NCI-H1694 treated with DMSO at 0.1 percent for 48 hours (cell line): ENCODE measurements at regions not wholly inside any gene's neighbourhood (a gene's known extent, or its start where the extent isn't known, plus 50 kb on each side); places are given as distances from the start of the nearest gene placed in this dataset.
"Not testable (repeated sequence)": the region's sequence is repeated elsewhere in the genome, so short reads cannot be mapped to it uniquely, and the experiment has no call there.

Source experiments
- DNase-seq: peaks from one replicate; lab custom pipeline; 2025; lab: John Stamatoyannopoulos, UW

DNA sequence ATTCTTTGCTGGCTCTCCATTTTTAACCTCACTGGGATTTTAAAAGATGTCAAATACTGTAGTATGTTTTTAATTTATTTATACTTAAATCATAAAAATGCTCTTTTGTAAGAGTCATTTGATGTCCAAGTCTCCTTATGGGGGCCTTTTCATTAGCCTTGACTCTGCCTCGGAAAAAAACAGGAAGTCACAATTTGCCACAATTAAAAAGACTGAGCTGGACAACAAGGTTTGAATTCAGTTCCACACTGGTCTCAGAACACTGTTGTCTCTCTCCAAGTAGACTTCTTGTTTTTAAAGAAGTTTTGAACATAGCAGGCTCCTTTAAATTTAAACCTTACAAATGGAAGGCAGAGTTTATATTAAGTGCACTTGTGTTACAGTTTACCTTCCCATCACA is 444.2 kb downstream of the ACTL7B start:
- DNase-seq: no peak

DNA sequence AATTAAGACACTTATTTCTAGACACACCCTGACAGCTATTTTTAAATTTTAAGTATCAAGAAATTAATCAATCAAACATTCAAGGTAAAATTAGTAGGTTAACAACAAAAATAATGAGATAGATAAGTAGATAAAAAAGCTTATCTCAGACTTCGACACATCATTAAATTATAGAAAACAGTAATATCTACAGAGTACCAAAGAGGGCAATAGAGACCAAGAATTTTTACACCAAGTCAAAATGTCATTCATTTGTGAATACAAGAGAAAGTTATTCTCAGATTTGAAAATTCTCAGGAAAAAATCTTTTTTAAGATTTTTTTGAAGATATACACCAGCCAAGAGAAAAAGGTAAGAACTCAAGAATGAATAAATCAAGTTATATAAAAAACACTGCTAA is 445.6 kb downstream of the ACTL7B start:
- no peak for DNase-seq

DNA sequence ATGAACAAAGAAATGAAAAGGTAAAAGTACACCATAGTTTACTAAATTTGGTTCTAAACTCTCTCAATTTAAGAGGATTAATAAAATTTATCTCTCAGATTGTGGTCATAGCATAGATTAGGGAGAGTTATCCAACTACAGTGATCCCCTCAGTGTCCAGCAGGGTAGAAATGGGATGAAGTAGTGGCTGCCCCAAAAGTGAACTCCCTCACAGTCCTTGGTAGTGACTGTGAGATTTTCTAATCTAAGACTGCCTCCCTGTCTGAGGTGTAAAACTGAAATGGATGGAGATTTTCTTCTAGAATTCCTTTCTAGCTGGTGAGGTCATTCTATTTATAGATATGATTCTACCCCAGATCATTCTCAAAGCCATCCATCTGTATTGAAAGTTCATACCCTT is 455.5 kb downstream of the ACTL7B start:
- DNase-seq: no peak

DNA sequence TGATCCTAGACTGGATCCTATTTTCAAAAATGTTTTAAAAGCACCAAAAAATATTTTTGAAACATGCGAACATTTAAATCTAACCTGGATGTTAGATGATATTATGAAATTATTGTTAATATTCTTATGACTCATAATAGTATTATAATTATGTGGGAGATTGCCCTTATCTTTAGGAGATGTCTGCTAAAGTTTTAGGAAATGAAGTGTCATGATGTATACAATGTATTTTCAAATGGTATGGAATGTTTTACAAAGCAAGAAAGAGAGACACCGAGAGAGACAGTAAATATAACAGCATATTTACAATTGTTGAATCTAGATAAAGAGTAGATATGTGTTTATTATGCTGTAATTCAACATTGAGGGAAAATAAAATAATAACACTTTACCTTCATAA is 455.9 kb downstream of the ACTL7B start:
- DNase-seq: no peak

DNA sequence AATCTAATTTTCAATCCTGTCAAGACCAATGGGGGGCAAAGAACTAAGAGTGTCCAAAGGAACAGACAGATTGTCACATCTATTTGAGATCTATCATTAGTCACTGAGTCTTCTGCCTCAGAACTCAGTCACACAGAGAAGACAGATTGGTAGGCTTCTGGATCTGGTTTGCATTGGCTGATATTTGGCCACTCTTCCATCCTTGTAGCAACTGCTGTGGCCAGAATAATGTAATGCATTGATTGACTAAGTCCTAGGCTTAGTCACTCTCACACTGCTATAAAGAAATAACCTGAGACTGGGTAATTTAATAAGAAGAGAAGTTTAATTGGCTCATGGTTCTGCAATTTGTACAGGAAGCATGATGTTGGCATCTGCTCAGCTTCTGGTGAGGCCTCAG is 458.5 kb downstream of the ACTL7B start:
- DNase-seq: no peak

DNA sequence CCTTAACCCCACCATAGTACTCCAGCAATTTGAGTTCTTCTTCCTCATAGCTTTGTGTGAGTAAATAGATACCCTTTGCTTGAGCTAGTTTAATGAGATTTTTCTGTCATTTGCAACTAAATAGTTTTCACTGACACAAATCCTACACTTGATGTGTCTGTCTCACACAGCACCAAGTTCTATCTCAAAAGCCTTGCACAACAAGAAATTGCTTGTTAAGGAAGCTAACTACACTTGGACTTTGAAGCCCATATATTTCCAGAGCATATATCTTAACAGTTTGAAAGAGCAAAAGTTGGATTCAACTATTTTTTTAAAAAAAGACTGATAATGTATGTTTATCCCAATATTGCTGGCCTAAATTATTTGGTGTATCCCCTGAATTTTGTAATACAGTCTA is 459.2 kb downstream of the ACTL7B start:
- DNase-seq: no peak

DNA sequence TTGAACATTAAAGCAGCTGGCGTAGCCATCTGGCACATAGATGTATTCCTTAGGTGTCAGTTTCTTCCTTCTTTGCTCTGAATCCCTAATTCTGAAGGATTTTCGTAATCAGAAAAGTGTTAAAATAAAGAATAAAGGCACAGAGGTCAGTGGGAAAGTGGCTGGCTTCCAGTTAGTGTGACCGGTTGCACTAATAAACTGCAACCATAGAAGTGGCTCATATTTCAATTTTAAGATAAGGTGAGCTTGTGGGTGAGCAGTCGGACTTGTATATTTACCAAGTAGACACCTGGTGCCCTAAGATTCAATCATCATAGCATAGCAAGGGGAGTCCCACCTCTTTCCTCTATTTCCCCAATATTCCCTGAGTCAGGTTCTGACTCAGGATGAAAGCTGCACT is 459.6 kb downstream of the ACTL7B start:
- DNase-seq: no peak

DNA sequence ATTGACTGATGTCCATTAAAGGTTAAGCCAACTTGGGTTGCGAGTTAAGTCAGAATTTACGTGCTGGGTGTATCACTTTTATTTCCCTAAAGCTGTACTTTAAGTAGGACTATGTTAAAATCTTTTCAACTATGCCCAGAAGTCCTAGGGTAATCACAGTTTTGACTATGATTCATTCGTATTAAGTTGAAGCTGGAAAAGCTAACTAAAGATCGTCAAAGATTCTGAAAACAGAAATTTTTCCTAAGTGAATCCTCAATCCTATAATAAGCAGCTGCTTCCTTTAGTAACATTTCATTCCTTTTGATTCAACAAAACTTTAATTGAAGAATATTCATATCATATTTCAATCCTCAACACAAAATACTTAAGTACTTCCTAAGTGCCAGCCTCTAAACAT is 460.4 kb downstream of the ACTL7B start:
- no peak for DNase-seq

DNA sequence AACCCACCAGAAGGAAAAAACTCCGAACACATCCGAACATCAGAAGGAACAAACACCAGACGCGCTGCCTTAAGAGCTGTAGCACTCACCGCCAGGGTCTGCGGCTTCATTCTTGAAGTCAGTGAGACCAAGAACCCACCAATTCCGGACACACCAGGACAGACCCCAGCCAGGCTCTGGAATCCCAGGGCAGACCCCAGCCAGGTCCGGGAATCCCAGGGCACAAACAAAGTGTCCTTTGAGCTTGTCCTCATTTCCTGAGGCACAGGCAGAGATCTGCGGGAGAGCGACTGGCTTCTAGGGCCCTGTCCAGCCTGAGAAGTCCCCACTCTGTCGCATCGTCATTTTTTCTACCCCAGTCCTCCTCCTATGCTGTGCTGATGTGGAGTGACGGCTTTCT is 461.1 kb downstream of the ACTL7B start:
- DNase-seq: no peak

DNA sequence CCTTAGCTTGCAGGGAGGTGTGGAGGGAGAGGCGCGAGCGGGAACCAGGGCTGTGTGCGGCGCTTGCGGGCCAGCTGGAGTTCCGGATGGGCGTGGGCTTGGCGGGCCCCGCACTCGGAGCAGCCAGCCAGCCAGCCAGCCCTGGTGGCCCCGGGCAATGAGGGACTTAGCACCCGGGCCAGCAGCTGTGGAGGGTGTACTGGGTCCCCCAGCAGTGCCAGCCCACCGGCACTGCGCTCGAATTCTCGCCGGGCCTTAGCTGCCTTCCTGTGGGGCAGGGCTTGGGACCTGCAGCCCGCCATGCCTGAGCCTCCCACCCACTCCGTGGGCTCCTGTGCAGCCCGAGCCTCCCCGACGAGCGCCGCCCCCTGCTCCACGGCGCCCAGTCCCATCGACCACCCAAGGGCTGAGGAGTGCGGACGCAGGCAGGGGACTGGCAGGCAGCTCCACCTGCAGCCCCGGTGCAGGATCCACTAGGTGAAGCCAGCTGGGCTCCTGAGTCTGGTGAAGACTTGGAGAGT is 462.2 kb downstream of the ACTL7B start:
- DNase-seq: not testable (repeated sequence)

DNA sequence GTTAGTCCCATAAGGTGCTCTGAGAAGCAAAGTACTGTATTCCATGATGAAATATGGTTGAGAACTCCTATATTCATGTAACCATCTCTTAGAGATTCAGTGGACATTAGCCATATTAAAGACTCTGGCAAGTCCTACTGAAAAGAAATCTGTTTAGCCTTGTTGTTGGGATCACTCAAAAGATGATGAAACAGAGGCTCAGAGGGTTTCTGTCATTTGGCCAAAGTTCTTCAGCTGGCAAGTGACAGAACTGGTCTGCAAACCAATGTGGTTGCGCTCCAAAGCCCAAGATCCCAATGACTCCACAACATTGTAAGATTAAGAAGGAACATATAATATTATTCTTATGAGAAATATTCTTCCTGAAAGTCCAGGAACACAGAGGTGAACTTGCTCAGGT is 462.9 kb downstream of the ACTL7B start:
- no peak for DNase-seq

DNA sequence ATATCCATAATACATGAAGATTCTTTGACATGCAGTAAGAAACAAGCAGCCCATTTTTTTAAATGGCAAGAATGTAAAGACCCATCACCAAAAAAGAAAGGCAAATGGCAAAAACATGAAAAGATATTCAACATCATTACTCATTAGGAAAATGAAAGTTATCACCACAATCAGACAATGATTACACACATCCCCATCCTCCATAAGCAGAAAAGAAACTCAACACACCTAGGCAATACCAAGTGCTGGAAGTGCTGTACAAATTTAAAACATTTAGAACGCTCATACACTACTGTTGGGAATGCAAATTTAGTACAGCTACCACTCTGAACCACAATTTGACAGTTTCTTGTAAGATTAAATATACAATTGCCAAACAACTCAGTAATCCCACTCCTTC is 466.7 kb downstream of the ACTL7B start:
- no peak for DNase-seq

DNA sequence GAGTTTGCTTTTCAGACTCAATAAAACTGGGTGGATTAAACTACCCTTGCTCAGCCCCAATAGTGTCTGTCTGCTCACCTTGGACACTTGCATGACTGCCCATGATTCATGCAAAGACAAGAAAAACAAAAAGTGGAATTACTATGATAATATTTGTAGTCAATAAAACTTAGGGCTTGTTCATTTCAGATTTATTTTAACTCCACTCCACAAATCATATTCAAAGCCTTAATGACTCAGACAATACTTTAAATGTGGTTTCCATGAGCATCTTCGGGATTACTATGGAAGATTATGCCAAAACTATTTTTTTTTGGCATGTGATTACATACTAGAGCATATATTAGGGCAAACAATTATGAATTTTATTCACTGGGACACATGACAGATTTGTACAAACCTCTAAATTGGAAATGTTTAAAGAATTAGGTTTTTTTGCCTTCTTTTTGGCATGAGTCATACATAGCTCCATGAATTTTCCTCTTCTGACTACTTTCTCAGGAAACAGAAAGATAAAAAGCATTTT is 468.9 kb downstream of the ACTL7B start:
- DNase-seq: no peak

DNA sequence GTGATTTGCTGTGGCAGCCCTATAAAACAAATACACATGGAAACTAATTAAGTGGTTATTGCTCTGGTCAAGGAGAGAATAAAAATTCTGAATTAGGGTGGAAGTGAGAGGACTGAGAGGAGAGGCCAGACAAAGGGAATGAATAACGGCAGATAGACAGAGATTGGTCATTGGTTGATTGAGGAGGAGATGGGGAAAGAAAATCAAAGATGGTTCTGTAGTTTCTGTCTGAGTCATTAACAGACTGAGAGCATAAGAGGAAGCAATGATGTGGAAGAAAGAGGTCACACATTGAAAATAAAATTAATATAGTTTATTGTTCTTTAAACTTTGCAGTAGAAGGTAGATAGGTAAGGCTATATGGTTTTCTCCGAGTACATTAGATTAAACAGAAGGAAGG is 469.8 kb downstream of the ACTL7B start:
- no peak for DNase-seq

DNA sequence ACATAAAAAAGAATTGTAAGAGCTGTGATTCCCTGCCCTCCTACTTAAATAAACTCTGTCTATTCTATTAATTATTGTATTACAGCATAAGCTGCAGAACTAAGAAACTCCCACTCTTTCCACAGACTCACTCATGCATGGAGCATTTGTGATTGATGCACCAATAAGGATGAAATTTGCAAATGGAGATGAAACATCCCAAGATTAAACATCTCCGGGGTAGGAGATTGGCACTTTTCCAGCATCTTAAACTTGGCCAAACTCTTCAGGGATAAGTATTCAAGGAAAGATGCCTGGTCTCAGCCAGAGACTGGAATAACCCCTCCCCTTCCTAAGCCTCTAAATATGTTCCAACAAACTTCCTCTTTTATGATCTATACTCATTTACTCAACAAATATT is 472.0 kb downstream of the ACTL7B start:
- DNase-seq: no peak

DNA sequence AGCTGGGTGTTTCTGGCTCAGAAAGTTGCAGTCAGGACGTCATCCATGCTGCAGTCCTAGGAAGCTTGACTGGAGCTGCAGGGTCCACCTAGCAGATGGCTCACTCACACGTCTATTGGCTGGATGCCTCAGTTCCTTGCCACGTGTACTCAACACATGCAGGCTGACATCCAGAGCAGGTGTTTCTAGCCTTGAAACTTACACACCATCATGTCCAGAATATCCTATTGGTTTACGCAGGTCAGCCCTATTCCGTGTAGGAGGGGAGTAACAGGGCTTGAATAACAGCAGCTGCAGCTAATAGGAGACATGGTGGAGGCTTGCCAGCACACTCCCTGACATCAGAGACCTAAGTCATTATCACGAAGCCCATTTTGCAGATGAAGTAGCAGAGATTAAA is 473.5 kb downstream of the ACTL7B start:
- no peak for DNase-seq

DNA sequence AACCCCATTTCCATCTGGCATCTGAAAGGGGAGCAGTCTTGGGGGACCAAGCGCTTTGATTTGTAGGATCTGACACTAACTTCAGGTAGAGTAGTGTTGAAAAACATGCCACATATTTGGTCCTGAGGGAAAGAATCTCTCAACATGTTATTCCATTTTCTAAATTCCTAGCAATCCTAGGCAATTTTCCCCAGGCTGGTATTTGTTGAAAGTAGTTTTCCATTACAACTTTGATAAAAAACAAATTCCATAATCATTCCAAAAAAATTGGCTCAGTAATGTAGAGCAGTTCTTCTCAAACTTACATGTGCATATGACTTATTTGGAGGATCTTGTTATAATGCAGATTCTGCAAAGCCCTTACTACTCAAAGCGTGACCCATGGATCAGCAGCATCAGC is 477.9 kb downstream of the ACTL7B start:
- DNase-seq: no peak

DNA sequence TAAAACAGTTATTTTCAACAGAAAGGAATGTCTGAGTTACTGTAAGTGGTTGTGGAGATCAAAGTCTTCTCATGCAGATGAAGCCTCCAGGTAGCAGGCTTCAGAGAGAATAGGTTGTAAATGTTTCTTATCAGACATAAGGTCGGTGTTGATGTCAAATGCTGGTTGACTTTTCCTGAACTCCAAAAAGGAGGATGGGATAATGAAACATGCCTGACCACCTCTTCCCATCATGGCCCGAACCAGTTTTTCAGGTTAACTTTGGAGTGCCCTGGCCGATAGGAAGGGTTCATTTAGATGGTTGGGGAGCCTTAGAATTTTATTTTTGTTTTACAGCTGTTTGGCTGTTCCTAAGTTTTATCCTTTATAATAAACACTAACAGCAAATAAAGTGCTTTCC is 478.4 kb downstream of the ACTL7B start:
- no peak for DNase-seq

DNA sequence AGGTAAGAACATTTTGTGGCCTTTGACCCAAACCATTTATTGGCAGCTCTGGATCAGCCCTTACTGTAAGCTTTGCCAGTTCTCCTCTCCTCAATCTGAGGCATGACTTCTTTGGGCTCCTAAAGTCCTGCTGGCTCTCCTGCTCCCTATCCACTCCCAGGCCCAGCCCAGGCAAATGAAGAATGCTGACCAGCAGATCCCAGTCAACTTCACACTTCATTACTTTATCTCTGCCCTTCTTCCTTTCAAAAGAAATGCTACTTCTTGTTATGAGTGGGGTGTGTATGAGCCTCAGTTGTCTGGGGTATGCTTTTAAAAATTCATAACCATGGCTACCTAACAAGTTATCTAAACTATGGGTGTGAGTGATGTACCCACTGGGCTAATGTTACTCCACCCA is 479.6 kb downstream of the ACTL7B start:
- DNase-seq: no peak

DNA sequence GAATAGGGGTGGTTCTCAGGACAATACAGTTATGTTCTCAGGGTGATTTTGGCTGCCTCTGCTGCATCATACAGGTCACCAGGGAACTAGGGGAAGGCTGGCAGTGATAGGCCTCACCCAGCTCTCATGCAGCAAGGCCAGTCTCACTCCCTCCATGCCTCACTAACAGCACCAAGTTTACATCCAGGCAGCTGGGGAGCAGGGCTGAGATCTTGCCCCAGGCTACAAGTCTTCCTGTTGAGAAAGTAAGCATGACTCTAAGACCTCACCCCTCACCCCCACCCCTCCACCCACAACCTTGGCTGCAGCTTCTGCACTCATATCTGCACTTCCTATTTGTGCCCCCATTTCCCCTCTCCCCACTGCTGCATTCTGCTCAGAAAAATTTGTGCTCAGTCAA is 481.2 kb downstream of the ACTL7B start:
- no peak for DNase-seq

DNA sequence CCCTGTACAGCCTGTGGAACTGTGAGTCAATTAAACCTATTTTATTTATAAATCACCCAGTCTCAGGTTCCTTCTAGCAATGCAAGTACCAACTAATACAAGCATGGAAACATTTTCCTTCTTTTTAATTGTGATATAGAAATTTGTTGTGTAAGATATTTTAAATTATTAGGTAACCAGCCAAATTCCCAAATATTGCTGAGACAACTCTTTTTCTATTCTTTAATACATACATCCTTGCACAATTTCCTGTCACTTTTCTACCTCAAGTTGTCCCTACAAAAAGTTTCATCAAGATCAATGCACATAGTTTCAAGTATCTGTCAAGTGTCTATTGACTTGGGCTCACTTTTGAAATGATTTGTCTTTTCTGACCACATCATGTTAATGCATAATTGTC is 488.6 kb downstream of the ACTL7B start:
- DNase-seq: no peak

DNA sequence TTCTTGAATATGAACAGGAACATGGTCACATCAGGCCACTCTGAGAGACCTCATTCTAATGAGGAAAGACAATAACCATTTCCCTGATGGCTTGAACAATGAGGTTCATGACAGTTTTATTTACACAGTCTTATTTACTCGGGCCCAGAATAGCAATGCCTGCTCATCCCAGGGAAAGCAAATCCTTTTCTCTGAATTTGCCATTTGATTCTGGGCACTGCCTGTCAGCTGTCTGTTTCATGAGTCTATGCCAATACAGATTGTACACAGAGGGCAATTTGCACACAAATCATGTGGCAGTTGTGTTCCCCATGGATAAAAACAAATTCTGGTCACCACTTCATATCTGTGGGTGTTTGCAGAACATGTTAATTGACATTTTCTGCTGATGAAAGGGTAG is 492.5 kb downstream of the ACTL7B start:
- peak; percentile 23 for DNase-seq

DNA sequence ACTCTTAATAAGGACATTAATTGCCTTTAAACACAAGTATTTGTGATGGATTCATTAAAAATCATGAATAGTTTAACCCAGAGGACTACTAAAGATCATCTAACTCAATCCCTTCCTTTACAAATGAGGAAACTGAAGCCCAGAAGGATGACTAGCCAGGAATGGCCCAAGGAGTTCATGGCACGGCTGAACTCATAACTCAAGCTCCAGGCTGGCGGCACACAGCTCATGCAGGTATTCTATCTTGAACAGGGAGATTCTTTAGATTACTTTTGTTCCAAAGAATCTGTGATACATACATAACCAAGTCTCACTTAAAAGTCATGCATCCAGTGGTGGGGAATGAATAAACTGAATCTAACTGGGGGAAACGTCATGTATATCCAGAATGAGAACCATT is 495.5 kb downstream of the ACTL7B start:
- DNase-seq: no peak

DNA sequence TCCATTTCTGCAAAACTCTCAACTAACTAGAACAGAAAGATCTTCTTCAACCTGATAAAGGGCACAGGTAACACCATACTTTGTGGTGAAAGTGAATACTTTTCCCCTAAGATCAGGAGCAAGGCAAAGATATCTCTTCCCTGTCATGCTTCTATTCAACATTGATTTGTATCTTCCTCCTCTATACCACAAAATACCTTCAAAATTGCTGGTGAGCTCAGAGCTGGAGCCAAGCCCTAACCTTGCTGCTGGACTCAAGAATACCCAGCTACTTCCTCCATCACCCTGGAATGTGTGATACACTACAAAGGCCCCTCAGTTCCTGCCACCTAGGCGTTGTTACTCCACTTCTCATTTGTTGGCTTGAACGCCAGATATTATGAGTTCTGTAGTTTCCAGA is 499.0 kb downstream of the ACTL7B start:
- no peak for DNase-seq

DNA sequence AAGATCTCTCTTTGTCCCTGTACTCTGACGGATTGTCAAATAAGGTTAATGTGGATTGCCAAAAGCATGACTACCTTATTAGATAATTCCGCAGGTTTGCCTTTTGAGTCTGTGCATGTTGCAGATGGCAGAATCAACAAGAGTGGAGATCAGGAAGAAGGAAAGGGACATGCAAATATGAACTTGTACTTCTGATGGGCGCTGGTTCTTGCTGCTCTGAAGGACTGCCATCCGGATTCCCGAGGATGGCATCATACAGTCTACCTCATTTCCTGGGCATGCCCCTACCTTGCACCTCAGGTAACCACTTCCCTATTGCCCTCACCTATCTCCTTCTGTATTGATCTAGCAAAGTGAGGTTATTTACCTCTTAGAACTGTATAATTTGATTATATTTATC is 504.2 kb downstream of the ACTL7B start:
- DNase-seq: no peak
